Ishikawa (cell line): ENCODE measurements at regions not wholly inside any gene's neighbourhood (a gene's known extent, or its start where the extent isn't known, plus 50 kb on each side); places are given as distances from the start of the nearest gene placed in this dataset.

ENCODE experiments used
- CREB1 ChIP-seq: IDR thresholded peaks from 2 replicates; pipeline ENCODE4 v1.6.1; 2012; ENCODE audit warnings: low read depth
- EGR1 ChIP-seq: IDR thresholded peaks from 2 replicates; pipeline ENCODE4 v1.6.1; 2012
- EP300 ChIP-seq: IDR thresholded peaks from 2 replicates; pipeline ENCODE4 v1.6.1; 2012; ENCODE audit warnings: borderline replicate concordance
- MAX ChIP-seq: IDR thresholded peaks from 2 replicates; pipeline ENCODE4 v1.6.1; 2012
- NFIC ChIP-seq: IDR thresholded peaks from 2 replicates; pipeline ENCODE4 v1.6.1; 2012
- RAD21 ChIP-seq: IDR thresholded peaks from 2 replicates; pipeline ENCODE4 v1.6.1; 2012; ENCODE audit warnings: low read depth
- REST ChIP-seq: IDR thresholded peaks from 2 replicates; pipeline ENCODE4 v1.6.1; 2012; ENCODE audit warnings: low read depth, mild to moderate bottlenecking
- TAF1 ChIP-seq: IDR thresholded peaks from 2 replicates; pipeline ENCODE4 v1.6.1; 2012; ENCODE audit warnings: low read depth, mild to moderate bottlenecking
- USF1 ChIP-seq: IDR thresholded peaks from 2 replicates; pipeline ENCODE4 v1.6.1; 2012
- ZBTB7A ChIP-seq: IDR thresholded peaks from 2 replicates; pipeline ENCODE4 v1.6.1; 2012; ENCODE audit warnings: low read depth

GRCh38 chr2:9087121-9087681 lies 83.7 kb upstream of the MBOAT2 start:
- no peak for TF ChIP-seq NFIC
- TF ChIP-seq CREB1: no peak
- TF ChIP-seq EP300: no peak
- TF ChIP-seq TAF1: no peak
- no peak for TF ChIP-seq RAD21
- TF ChIP-seq ZBTB7A: no peak
- no peak for TF ChIP-seq USF1
- TF ChIP-seq REST: no peak
- TF ChIP-seq EGR1: no peak
- TF ChIP-seq MAX: no peak
